Type B pancreatic cell (in vitro differentiated cells): ENCODE measurements at regions not wholly inside any gene's neighbourhood (a gene's known extent, or its start where the extent isn't known, plus 50 kb on each side); places are given as distances from the start of the nearest gene placed in this dataset.

Experiments used
- DNase-seq: peaks from one replicate; pipeline ENCODE4 v3.0.0; 2021; ENCODE audit warnings: mixed read lengths; ENCODE audit not compliant: unreplicated experiment; ENCODE audit errors: extremely low spot score
- H3K27ac Mint-ChIP-seq: 2 replicates; pipeline ENCODE4 v1.8.0; 2021; ENCODE audit warnings: mild to moderate bottlenecking, mixed read lengths
- H3K27me3 Mint-ChIP-seq: 2 replicates; pipeline ENCODE4 v1.8.0; 2021; ENCODE audit warnings: mixed read lengths
- H3K36me3 Mint-ChIP-seq: 2 replicates; pipeline ENCODE4 v1.8.0; 2021; ENCODE audit warnings: mixed read lengths
- H3K4me1 Mint-ChIP-seq: one replicate; pipeline ENCODE4 v1.8.0; 2021; ENCODE audit warnings: mixed read lengths; ENCODE audit not compliant: unreplicated experiment
- H3K4me3 Mint-ChIP-seq: 2 replicates; pipeline ENCODE4 v1.8.0; 2021; ENCODE audit warnings: mild to moderate bottlenecking, mixed read lengths
- H3K9me3 Mint-ChIP-seq: 2 replicates; pipeline ENCODE4 v1.8.0; 2021; ENCODE audit warnings: mixed read lengths
- CTCF ChIP-seq: fragments of 200-600 bp; sonication (generic); conservative IDR thresholded peaks from 2 replicates; pipeline ENCODE4 v1.5.0; 2021; ENCODE audit warnings: antibody characterized with exemption, mild to moderate bottlenecking

- Mint-ChIP-seq H3K27me3 (no peaks in the 10 kb centered on the region), H3K4me3 (no peak overlapping the region), H3K27ac (no peak overlapping the region), H3K4me1 (no peaks in the 10 kb centered on the region), H3K36me3 (no peaks in the 10 kb centered on the region), H3K9me3 (no peaks in the 10 kb centered on the region)
- no peak for TF ChIP-seq CTCF
- DNase-seq = no peak
Observed at GRCh38 chr22:23397613-23398567, 182.2 kb downstream of the IGLL1 start.

- no peak overlapping the region for H3K4me3 Mint-ChIP-seq
Observed at GRCh38 chr22:23397008-23397612, 183.0 kb downstream of the IGLL1 start.

GRCh38 chr22:23396362-23397007 lies 183.6 kb downstream of the IGLL1 start:
- no peak for DNase-seq
- Mint-ChIP-seq H3K4me1 (peaks cover 4% of the 10 kb centered on the region), H3K4me3 (no peak overlapping the region), H3K36me3 (no peaks in the 10 kb centered on the region), H3K9me3 (no peaks in the 10 kb centered on the region), H3K27ac (no peak overlapping the region), H3K27me3 (no peaks in the 10 kb centered on the region)
- no peak for TF ChIP-seq CTCF

More at GRCh38 chr22:23397008-23397612, 183.0 kb downstream of the IGLL1 start:
- Mint-ChIP-seq H3K36me3 (no peaks in the 10 kb centered on the region), H3K4me1 (no peaks in the 10 kb centered on the region), H3K9me3 (no peaks in the 10 kb centered on the region), H3K27me3 (no peaks in the 10 kb centered on the region), H3K27ac (no peak overlapping the region)
- no peak for DNase-seq
- no peak for TF ChIP-seq CTCF

GRCh38 chr22:23395530-23396361 lies 184.3 kb downstream of the IGLL1 start:
- Mint-ChIP-seq H3K4me1 (peaks cover 7% of the 10 kb centered on the region), H3K4me3 (no peak overlapping the region)

More at GRCh38 chr22:23395530-23396361, 184.3 kb downstream of the IGLL1 start:
- DNase-seq = no peak
- no peak for TF ChIP-seq CTCF
- Mint-ChIP-seq H3K36me3 (no peaks in the 10 kb centered on the region), H3K27ac (no peak overlapping the region), H3K27me3 (no peaks in the 10 kb centered on the region), H3K9me3 (no peaks in the 10 kb centered on the region)
